HEK293 (cell line): ENCODE measurements at regions not wholly inside any gene's neighbourhood (a gene's known extent, or its start where the extent isn't known, plus 50 kb on each side); places are given as distances from the start of the nearest gene placed in this dataset.

ENCODE experiments used
- BCL11B ChIP-seq: fragments of 450-650 bp; formaldehyde crosslinking; IDR thresholded peaks from 2 replicates; pipeline ENCODE4 v1.5.1; 2016; ENCODE audit warnings: low read depth, missing biosample characterization, missing genetic modification characterization
- BCL6B ChIP-seq: fragments of 450-650 bp; formaldehyde crosslinking; IDR thresholded peaks from 2 replicates; pipeline ENCODE4 v1.5.1; 2017; ENCODE audit warnings: missing biosample characterization, missing genetic modification characterization
- CTCF ChIP-seq: fragments of 450-650 bp; formaldehyde crosslinking; IDR thresholded peaks from 2 replicates; pipeline ENCODE4 v1.5.1; 2016; ENCODE audit warnings: missing biosample characterization, missing genetic modification characterization
- FEZF1 ChIP-seq: fragments of 450-650 bp; formaldehyde crosslinking; IDR thresholded peaks from 2 replicates; pipeline ENCODE4 v1.5.1; 2016; ENCODE audit warnings: missing biosample characterization, missing genetic modification characterization
- MEIS1 ChIP-seq: sonication (generic); formaldehyde crosslinking; IDR thresholded peaks from 2 replicates; pipeline ENCODE4 v1.8.1; 2022; ENCODE audit warnings: missing genetic modification reagents, mild to moderate bottlenecking, borderline replicate concordance
- PRDM2 ChIP-seq: fragments of 450-650 bp; formaldehyde crosslinking; IDR thresholded peaks from 2 replicates; pipeline ENCODE4 v1.5.1; 2016; ENCODE audit warnings: missing biosample characterization, missing genetic modification characterization, borderline replicate concordance
- ZBTB49 ChIP-seq: fragments of 450-650 bp; formaldehyde crosslinking; IDR thresholded peaks from 2 replicates; pipeline ENCODE4 v1.5.1; 2016; ENCODE audit warnings: missing biosample characterization, missing genetic modification characterization, low read depth
- ZIC2 ChIP-seq: fragments of 450-650 bp; formaldehyde crosslinking; IDR thresholded peaks from 2 replicates; pipeline ENCODE4 v1.5.1; 2016; ENCODE audit warnings: missing biosample characterization, missing genetic modification characterization
- ZNF133 ChIP-seq: fragments of 450-650 bp; formaldehyde crosslinking; IDR thresholded peaks from 2 replicates; pipeline ENCODE4 v1.5.1; 2016; ENCODE audit warnings: missing biosample characterization, missing genetic modification characterization
- ZNF175 ChIP-seq: fragments of 450-650 bp; formaldehyde crosslinking; IDR thresholded peaks from 2 replicates; pipeline ENCODE4 v1.5.1; 2016; ENCODE audit warnings: missing biosample characterization, missing genetic modification characterization
- ZSCAN18 ChIP-seq: fragments of 450-650 bp; formaldehyde crosslinking; IDR thresholded peaks from 2 replicates; pipeline ENCODE4 v1.5.1; 2016; ENCODE audit warnings: missing biosample characterization, missing genetic modification characterization
- ZSCAN4 ChIP-seq: fragments of 450-650 bp; formaldehyde crosslinking; IDR thresholded peaks from 2 replicates; pipeline ENCODE4 v1.5.1; 2017; ENCODE audit warnings: missing biosample characterization, missing genetic modification characterization

- TF ChIP-seq ZNF133 (tag by site-specific recombination), result no peak
- no peak for TF ChIP-seq ZBTB49
- TF ChIP-seq CTCF (tag by site-specific recombination), result peak; percentile 35; the same call in 1 of the 2 replicates
- TF ChIP-seq ZNF175 (tag by site-specific recombination), result no peak
- no peak for TF ChIP-seq MEIS1 (CRISPR knock-in tag)
- TF ChIP-seq ZSCAN4, result no peak
- no peak for TF ChIP-seq PRDM2 (tag by site-specific recombination)
- TF ChIP-seq BCL6B, result no peak
- no peak for TF ChIP-seq ZSCAN18 (tag by site-specific recombination)
- TF ChIP-seq ZIC2, result no peak
- no peak for TF ChIP-seq FEZF1 (tag by site-specific recombination)
- TF ChIP-seq BCL11B (tag by site-specific recombination), result no peak
Observed at GRCh38 chr3:132256989-132257388, 60.2 kb upstream of the ACP3 start.
